ENCODE measurements at regions not wholly inside any gene's neighbourhood (a gene's known extent, or its start where the extent isn't known, plus 50 kb on each side); places are given as distances from the start of the nearest gene placed in this dataset.

GRCh38 chr2:234787114-234787513 lies 164.7 kb upstream of the SH3BP4 start:
- DNase-seq (ENCODE audit: low read depth, low spot score) = no peak
- no peak overlapping the region for H3K4me3 ChIP-seq (ENCODE audit: low read length)

GRCh38 chr2:234773764-234774409 lies 177.9 kb upstream of the SH3BP4 start:
- no peak for DNase-seq (ENCODE audit: low read depth, low spot score)
- H3K4me3 ChIP-seq (ENCODE audit: low read length) = no peak overlapping the region

GRCh38 chr2:234773129-234773528 lies 178.7 kb upstream of the SH3BP4 start:
- H3K4me3 ChIP-seq (ENCODE audit: low read length) = no peak overlapping the region
- DNase-seq (ENCODE audit: low read depth, low spot score) = no peak

- no peak overlapping the region for H3K4me3 ChIP-seq (ENCODE audit: low read length)
- DNase-seq (ENCODE audit: low read depth, low spot score) = no peak
Measured at GRCh38 chr2:234772733-234773060, 179.1 kb upstream of the SH3BP4 start.

- no peak overlapping the region for H3K4me3 ChIP-seq (ENCODE audit: low read length)
- no peak for DNase-seq (ENCODE audit: low read depth, low spot score)
Measured at GRCh38 chr2:234771980-234772732, 179.7 kb upstream of the SH3BP4 start.

GRCh38 chr2:234771176-234771575 lies 180.6 kb upstream of the SH3BP4 start:
- H3K4me3 ChIP-seq (ENCODE audit: low read length) = no peak overlapping the region
- no peak for DNase-seq (ENCODE audit: low read depth, low spot score)

GRCh38 chr2:234770715-234771141 lies 181.1 kb upstream of the SH3BP4 start:
- no peak overlapping the region for H3K4me3 ChIP-seq (ENCODE audit: low read length)
- DNase-seq (ENCODE audit: low read depth, low spot score) = no peak

- no peak for DNase-seq (ENCODE audit: low read depth, low spot score)
- no peak overlapping the region for H3K4me3 ChIP-seq (ENCODE audit: low read length)
Measured at GRCh38 chr2:234770031-234770506, 181.7 kb upstream of the SH3BP4 start.

- no peak overlapping the region for H3K4me3 ChIP-seq (ENCODE audit: low read length)
- no peak for DNase-seq (ENCODE audit: low read depth, low spot score)
Measured at GRCh38 chr2:234768608-234769196, 183.1 kb upstream of the SH3BP4 start.

- no peak for DNase-seq (ENCODE audit: low read depth, low spot score)
- H3K4me3 ChIP-seq (ENCODE audit: low read length) = no peak overlapping the region
Measured at GRCh38 chr2:234765279-234765678, 186.5 kb upstream of the SH3BP4 start.

GRCh38 chr2:234764372-234764771 lies 187.4 kb upstream of the SH3BP4 start:
- no peak for DNase-seq (ENCODE audit: low read depth, low spot score)
- H3K4me3 ChIP-seq (ENCODE audit: low read length) = no peak overlapping the region

- DNase-seq (ENCODE audit: low read depth, low spot score) = no peak
- no peak overlapping the region for H3K4me3 ChIP-seq (ENCODE audit: low read length)
Measured at GRCh38 chr2:234763002-234763873, 188.6 kb upstream of the SH3BP4 start.

- DNase-seq (ENCODE audit: low read depth, low spot score) = no peak
- H3K4me3 ChIP-seq (ENCODE audit: low read length) = no peak overlapping the region
Measured at GRCh38 chr2:234761910-234762309, 189.9 kb upstream of the SH3BP4 start.

- DNase-seq (ENCODE audit: low read depth, low spot score) = no peak
- H3K4me3 ChIP-seq (ENCODE audit: low read length) = no peak overlapping the region
Measured at GRCh38 chr2:234754126-234754525, 197.7 kb upstream of the SH3BP4 start.

- H3K4me3 ChIP-seq (ENCODE audit: low read length) = no peak overlapping the region
- DNase-seq (ENCODE audit: low read depth, low spot score) = no peak
Measured at GRCh38 chr2:234753701-234754100, 198.1 kb upstream of the SH3BP4 start.

GRCh38 chr2:234752966-234753365 lies 198.9 kb upstream of the SH3BP4 start:
- peak overlapping the region; percentile 19; the same call in 1 of the 2 replicates for H3K4me3 ChIP-seq (ENCODE audit: low read length)
- DNase-seq (ENCODE audit: low read depth, low spot score) = peak; percentile 33

- no peak overlapping the region for H3K4me3 ChIP-seq (ENCODE audit: low read length)
- DNase-seq (ENCODE audit: low read depth, low spot score) = no peak
Measured at GRCh38 chr2:234751275-234751973, 200.4 kb upstream of the SH3BP4 start.

- no peak overlapping the region for H3K4me3 ChIP-seq (ENCODE audit: low read length)
- no peak for DNase-seq (ENCODE audit: low read depth, low spot score)
Measured at GRCh38 chr2:234747833-234748559, 203.8 kb upstream of the SH3BP4 start.

Data from Jurkat, Clone E6-1 (cell line).